SU-DHL-6 (cell line): ENCODE measurements at regions not wholly inside any gene's neighbourhood (a gene's known extent, or its start where the extent isn't known, plus 50 kb on each side); places are given as distances from the start of the nearest gene placed in this dataset.

Experiments used
- H2AFZ ChIP-seq: fragments of 200-600 bp; sonication (generic); 2 replicates; pipeline ENCODE4 v1.6.1; 2014; ENCODE audit warnings: low read depth, mild to moderate bottlenecking, moderate library complexity, mixed read lengths, antibody characterized with exemption, low read length; ENCODE audit not compliant: severe bottlenecking
- H3F3A ChIP-seq: fragments of 200-600 bp; shearing (Covaris generic); 2 replicates; pipeline ENCODE4 v1.6.0; 2016; ENCODE audit warnings: antibody characterized with exemption, mild to moderate bottlenecking; ENCODE audit not compliant: insufficient read depth
- H3K27ac ChIP-seq: fragments of 200-600 bp; sonication (generic); 2 replicates; pipeline ENCODE4 v1.5.1; 2016; ENCODE audit warnings: low read depth, mild to moderate bottlenecking, low read length, moderate library complexity, mixed read lengths
- H3K27me3 ChIP-seq: fragments of 200-600 bp; sonication (generic), shearing (Covaris generic); 2 replicates; pipeline ENCODE4 v1.6.0; 2014; ENCODE audit warnings: mild to moderate bottlenecking, low read length
- H3K36me3 ChIP-seq: fragments of 200-600 bp; sonication (generic); 2 replicates; pipeline ENCODE4 v1.6.1; 2014; ENCODE audit warnings: mild to moderate bottlenecking, low read length, mixed read lengths
- H3K4me2 ChIP-seq: fragments of 300-600, 200-600 bp; shearing (Covaris generic), sonication (generic); 2 replicates; pipeline ENCODE4 v1.6.0; 2014; ENCODE audit warnings: low read length, low read depth, mild to moderate bottlenecking; ENCODE audit not compliant: poor library complexity, severe bottlenecking
- H3K4me3 ChIP-seq: fragments of 200-600 bp; sonication (generic); 2 replicates; pipeline ENCODE4 v1.5.1; 2014; ENCODE audit warnings: antibody characterized with exemption, low read length, mild to moderate bottlenecking, mixed read lengths; ENCODE audit not compliant: insufficient read depth, poor library complexity, severe bottlenecking
- H3K79me2 ChIP-seq: fragments of 200-600 bp; sonication (generic); 2 replicates; pipeline ENCODE4 v1.6.1; 2014; ENCODE audit warnings: mild to moderate bottlenecking, low read length, moderate library complexity; ENCODE audit not compliant: insufficient read depth
- H3K9ac ChIP-seq: fragments of 200-600 bp; sonication (generic); 2 replicates; pipeline ENCODE4 v1.7.0; 2014; ENCODE audit warnings: mild to moderate bottlenecking, low read length
- H3K9me2 ChIP-seq: fragments of 200-600 bp; sonication (generic); replicated peaks from 2 replicates; pipeline ENCODE4 v1.6.1; 2014; ENCODE audit warnings: low read length; ENCODE audit not compliant: insufficient read depth
- H3K9me3 ChIP-seq: fragments of 200-600 bp; sonication (generic); 2 replicates; pipeline ENCODE4 v1.6.1; 2014; ENCODE audit warnings: low read length, mixed read lengths; ENCODE audit not compliant: insufficient read depth
- H4K20me1 ChIP-seq: fragments of 200-600 bp; sonication (generic); 2 replicates; pipeline ENCODE4 v1.6.1; 2014; ENCODE audit warnings: low read depth, mild to moderate bottlenecking, antibody characterized with exemption, low read length, moderate library complexity, mixed read lengths
- CTCF ChIP-seq: fragments of 200-600 bp; sonication (generic); IDR thresholded peaks from one replicate; pipeline ENCODE4 v1.5.1; 2017; ENCODE audit warnings: antibody characterized with exemption, mild to moderate bottlenecking, low read length, moderate library complexity; ENCODE audit not compliant: insufficient read depth, poor library complexity, severe bottlenecking
- EZH2phosphoT487 ChIP-seq: fragments of 200-600 bp; sonication (generic), shearing (Covaris generic); conservative IDR thresholded peaks from 2 replicates; pipeline ENCODE4 v1.6.1; 2018; ENCODE audit warnings: mild to moderate bottlenecking, antibody characterized with exemption, low read length, moderate library complexity, mixed read lengths

- H3K79me2 ChIP-seq: no peaks in the 10 kb centered on the region
- no peaks in the 10 kb centered on the region for H3K27me3 ChIP-seq
- H3K9ac ChIP-seq: no peak overlapping the region
- no peaks in the 10 kb centered on the region for H3K36me3 ChIP-seq
- TF ChIP-seq EZH2phosphoT487: no peak
- H4K20me1 ChIP-seq: no peaks in the 10 kb centered on the region
- no peak overlapping the region for H3K27ac ChIP-seq
- no peak overlapping the region for H3K4me2 ChIP-seq
- H3K4me3 ChIP-seq: no peak overlapping the region
- H3F3A ChIP-seq: no peaks in the 10 kb centered on the region
- H2AFZ ChIP-seq: no peak overlapping the region
- no peaks in the 10 kb centered on the region for H3K9me3 ChIP-seq
- no peaks in the 10 kb centered on the region for H3K9me2 ChIP-seq
These were observed 503.2 kb upstream of the B3GAT1 start for GRCh38 chr11:134915212-134915611.

GRCh38 chr11:134913999-134914590, 502.1 kb upstream of the B3GAT1 start:
- no peak overlapping the region for H3K4me2 ChIP-seq
- no peak overlapping the region for H2AFZ ChIP-seq
- H3K9ac ChIP-seq: no peak overlapping the region
- no peak overlapping the region for H3K4me3 ChIP-seq
- no peaks in the 10 kb centered on the region for H3K27me3 ChIP-seq
- no peaks in the 10 kb centered on the region for H3K79me2 ChIP-seq
- H3K9me3 ChIP-seq: no peaks in the 10 kb centered on the region
- no peak for TF ChIP-seq EZH2phosphoT487
- no peaks in the 10 kb centered on the region for H4K20me1 ChIP-seq
- no peaks in the 10 kb centered on the region for H3K36me3 ChIP-seq
- no peaks in the 10 kb centered on the region for H3F3A ChIP-seq
- H3K27ac ChIP-seq: no peak overlapping the region
- no peaks in the 10 kb centered on the region for H3K9me2 ChIP-seq

GRCh38 chr11:134913391-134913790, 501.3 kb upstream of the B3GAT1 start:
- H3F3A ChIP-seq: no peaks in the 10 kb centered on the region
- no peak overlapping the region for H3K4me3 ChIP-seq
- H3K9ac ChIP-seq: no peak overlapping the region
- H3K79me2 ChIP-seq: no peaks in the 10 kb centered on the region
- no peak overlapping the region for H2AFZ ChIP-seq
- H3K4me2 ChIP-seq: no peak overlapping the region
- H3K27ac ChIP-seq: no peak overlapping the region
- H3K27me3 ChIP-seq: no peaks in the 10 kb centered on the region
- no peaks in the 10 kb centered on the region for H3K9me3 ChIP-seq
- no peaks in the 10 kb centered on the region for H3K9me2 ChIP-seq
- H3K36me3 ChIP-seq: no peaks in the 10 kb centered on the region
- TF ChIP-seq CTCF (no peak), EZH2phosphoT487 (no peak)
- no peaks in the 10 kb centered on the region for H4K20me1 ChIP-seq

- Histone ChIP-seq H2AFZ (no peak overlapping the region), H3K27me3 (no peaks in the 10 kb centered on the region), H4K20me1 (no peaks in the 10 kb centered on the region), H3K27ac (no peak overlapping the region), H3K79me2 (no peaks in the 10 kb centered on the region), H3K9ac (no peak overlapping the region), H3K36me3 (no peaks in the 10 kb centered on the region), H3K9me2 (no peaks in the 10 kb centered on the region), H3K4me2 (no peak overlapping the region), H3K9me3 (no peaks in the 10 kb centered on the region), H3K4me3 (no peak overlapping the region), H3F3A (no peaks in the 10 kb centered on the region)
- TF ChIP-seq EZH2phosphoT487: no peak
- TF ChIP-seq CTCF: no peak
These were observed 499.6 kb upstream of the B3GAT1 start for GRCh38 chr11:134911514-134912180.
